AG04450 (cell line): ENCODE measurements at regions not wholly inside any gene's neighbourhood (a gene's known extent, or its start where the extent isn't known, plus 50 kb on each side); places are given as distances from the start of the nearest gene placed in this dataset.

Experiments
- CTCF ChIA-PET: fragments of 300-600, 350-600 bp; formaldehyde crosslinking; extraction: SDS; loops from one replicate; lab custom pipeline; 2022; ENCODE audit warnings: antibody characterized with exemption, inconsistent platforms; lab: Charles Lee
- POLR2A ChIA-PET: fragments of 350-600 bp; formaldehyde crosslinking; extraction: SDS; loops from one replicate; lab custom pipeline; 2021; ENCODE audit warnings: antibody characterized with exemption, inconsistent platforms; lab: Yijun Ruan, JAX
- DNase-seq: peaks from one replicate; pipeline ENCODE4 v3.0.0-alpha.2; 2011; ENCODE audit warnings: low read depth, low spot score
- H3K27ac ChIP-seq: one replicate; pipeline ENCODE4 v1.5.1; 2012; ENCODE audit warnings: low read depth, low read length, control low read depth
- H3K27me3 ChIP-seq: one replicate; pipeline ENCODE4 v1.6.0; 2012; ENCODE audit warnings: low read length; ENCODE audit not compliant: control insufficient read depth, insufficient read depth
- H3K4me3 ChIP-seq: 2 replicates; pipeline ENCODE4 v1.5.1; 2011; ENCODE audit warnings: mild to moderate bottlenecking, low read depth, low read length, control low read depth
- H3K9me3 ChIP-seq: 2 replicates; pipeline ENCODE4 v1.5.1; 2012; ENCODE audit warnings: low read length; ENCODE audit not compliant: control insufficient read depth, insufficient read depth
- CTCF ChIP-seq: IDR thresholded peaks from 2 replicates; pipeline ENCODE4 v1.5.1; 2011; ENCODE audit warnings: low read depth, low read length, control low read depth, inconsistent platforms

GRCh38 chr3:81095956-81096355 lies 665.5 kb downstream of the GBE1 start:
- no peaks in the 10 kb centered on the region for H3K27me3 ChIP-seq
- H3K9me3 ChIP-seq: peaks cover 8% of the 10 kb centered on the region; the same call in 1 of the 2 replicates
- no peak for DNase-seq
- no peak overlapping the region for H3K4me3 ChIP-seq
- POLR2A ChIA-PET: no interaction called here
- no peak for TF ChIP-seq CTCF
- H3K27ac ChIP-seq: no peak overlapping the region
- CTCF ChIA-PET: no interaction called here

- POLR2A ChIA-PET: no interaction called here
- TF ChIP-seq CTCF: no peak
- DNase-seq: no peak
- H3K27ac ChIP-seq: no peak overlapping the region
- no peak overlapping the region for H3K4me3 ChIP-seq
- peaks cover 8% of the 10 kb centered on the region; the same call in 1 of the 2 replicates for H3K9me3 ChIP-seq
- CTCF ChIA-PET: no interaction called here
- no peaks in the 10 kb centered on the region for H3K27me3 ChIP-seq
Observed at GRCh38 chr3:81094986-81095385, 666.5 kb downstream of the GBE1 start.

GRCh38 chr3:81087607-81088006 lies 673.8 kb downstream of the GBE1 start:
- Histone ChIP-seq H3K9me3 (no peaks in the 10 kb centered on the region), H3K4me3 (no peak overlapping the region), H3K27ac (no peak overlapping the region), H3K27me3 (no peaks in the 10 kb centered on the region)
- CTCF ChIA-PET: no interaction called here
- TF ChIP-seq CTCF: no peak
- POLR2A ChIA-PET: no interaction called here
- no peak for DNase-seq

- CTCF ChIA-PET: no interaction called here
- no peak overlapping the region for H3K4me3 ChIP-seq
- no peaks in the 10 kb centered on the region for H3K27me3 ChIP-seq
- no peak for TF ChIP-seq CTCF
- H3K9me3 ChIP-seq: no peaks in the 10 kb centered on the region
- no peak for DNase-seq
- no peak overlapping the region for H3K27ac ChIP-seq
- POLR2A ChIA-PET: no interaction called here
Observed at GRCh38 chr3:81086348-81086747, 675.1 kb downstream of the GBE1 start.

GRCh38 chr3:81080608-81081007 lies 680.8 kb downstream of the GBE1 start:
- TF ChIP-seq CTCF: no peak
- ChIA-PET CTCF (no interaction called here), POLR2A (no interaction called here)
- Histone ChIP-seq H3K27me3 (no peaks in the 10 kb centered on the region), H3K4me3 (no peak overlapping the region), H3K27ac (no peak overlapping the region), H3K9me3 (peaks cover 2% of the 10 kb centered on the region; the same call in 1 of the 2 replicates)
- DNase-seq: no peak
